PC-9 (cell line): ENCODE measurements at regions not wholly inside any gene's neighbourhood (a gene's known extent, or its start where the extent isn't known, plus 50 kb on each side); places are given as distances from the start of the nearest gene placed in this dataset.

Experiments
- EZH2 ChIP-seq: fragments of 200-600 bp; sonication (generic); IDR thresholded peaks from 2 replicates; pipeline ENCODE4 v1.8.0; 2017; ENCODE audit warnings: antibody characterized with exemption, low read depth
- TF ChIP-seq, protein P1 (sequence below): fragments of 200-600 bp; sonication (generic); conservative IDR thresholded peaks from 2 replicates; pipeline ENCODE4 v1.6.1; 2017; ENCODE audit warnings: mixed run types, antibody characterized with exemption, mild to moderate bottlenecking, moderate library complexity

DNA sequence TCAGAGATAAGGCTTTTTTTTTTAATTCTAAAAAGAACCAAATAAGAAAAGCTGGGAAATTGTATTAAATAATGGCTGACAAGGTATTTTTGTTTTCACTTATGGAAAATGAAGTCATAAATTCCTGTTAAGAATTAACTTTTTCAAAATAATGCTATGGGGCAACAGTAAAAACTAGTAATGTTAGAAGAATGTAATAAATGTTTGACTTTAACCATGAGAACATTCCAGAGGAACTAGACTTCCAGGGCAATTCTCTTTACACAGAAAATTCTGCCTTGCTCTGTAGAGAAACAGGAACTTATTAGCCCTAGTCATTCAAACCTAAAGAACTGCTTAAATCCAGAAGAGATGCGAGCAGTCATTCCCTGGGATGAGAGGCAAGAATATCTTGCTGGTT is 571.1 kb downstream of the IPMK start:
- TF ChIP-seq, protein P1, sequence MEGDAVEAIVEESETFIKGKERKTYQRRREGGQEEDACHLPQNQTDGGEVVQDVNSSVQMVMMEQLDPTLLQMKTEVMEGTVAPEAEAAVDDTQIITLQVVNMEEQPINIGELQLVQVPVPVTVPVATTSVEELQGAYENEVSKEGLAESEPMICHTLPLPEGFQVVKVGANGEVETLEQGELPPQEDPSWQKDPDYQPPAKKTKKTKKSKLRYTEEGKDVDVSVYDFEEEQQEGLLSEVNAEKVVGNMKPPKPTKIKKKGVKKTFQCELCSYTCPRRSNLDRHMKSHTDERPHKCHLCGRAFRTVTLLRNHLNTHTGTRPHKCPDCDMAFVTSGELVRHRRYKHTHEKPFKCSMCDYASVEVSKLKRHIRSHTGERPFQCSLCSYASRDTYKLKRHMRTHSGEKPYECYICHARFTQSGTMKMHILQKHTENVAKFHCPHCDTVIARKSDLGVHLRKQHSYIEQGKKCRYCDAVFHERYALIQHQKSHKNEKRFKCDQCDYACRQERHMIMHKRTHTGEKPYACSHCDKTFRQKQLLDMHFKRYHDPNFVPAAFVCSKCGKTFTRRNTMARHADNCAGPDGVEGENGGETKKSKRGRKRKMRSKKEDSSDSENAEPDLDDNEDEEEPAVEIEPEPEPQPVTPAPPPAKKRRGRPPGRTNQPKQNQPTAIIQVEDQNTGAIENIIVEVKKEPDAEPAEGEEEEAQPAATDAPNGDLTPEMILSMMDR = no peak
- TF ChIP-seq EZH2 = no peak
